K562 (cell line): ENCODE measurements at regions not wholly inside any gene's neighbourhood (a gene's known extent, or its start where the extent isn't known, plus 50 kb on each side); places are given as distances from the start of the nearest gene placed in this dataset.

Experiments used
- ATAC-seq: fragments of 200-7000 bp; cut with Tn5 transposase; 3 replicates; pipeline ENCODE4 v1.9.1; 2020; ENCODE audit warnings: moderate library complexity
- BruUV-seq: library from RNA; stranded (reverse); fragments of 400-500 nt; replicated peaks from 2 replicates; lab custom pipeline; 2021; lab: Mats Ljungman, UMichigan
- CTCF ChIA-PET: fragments of 300-600 bp; formaldehyde crosslinking; extraction: SDS; loops from one replicate; lab custom pipeline; 2021; ENCODE audit warnings: low intra/inter-chr PET ratio; lab: Yijun Ruan, JAX
- POLR2A ChIA-PET: fragments of 300-600, 350-650 bp; sonication (Branson Sonifier 250); formaldehyde crosslinking; extraction: SDS; loops from one replicate; lab custom pipeline; 2021; ENCODE audit warnings: antibody characterized with exemption, inconsistent platforms; lab: Yijun Ruan, JAX
- DNase-seq, 4 experiments: peaks; one replicate each; pipeline versions ENCODE4 v3.0.0 to v3.0.0-alpha.2; 2011 to 2018; ENCODE audit warnings: low spot score in 3 of 4, mixed read lengths in 3 of 4; ENCODE audit errors: extremely low read depth in 1 of 4
- FAIRE-seq: peaks from 2 replicates; lab custom pipeline; 2011; peaks lifted over from hg19 to GRCh38; lab: Jason Lieb, UNC
- H2AFZ ChIP-seq: 2 replicates; pipeline ENCODE4 v1.6.0; 2011; ENCODE audit warnings: low read depth, low read length, control low read depth, inconsistent platforms
- H3K27ac ChIP-seq: fragments of 200-600 bp; 3 replicates; pipeline ENCODE4 v1.8.0; 2011; ENCODE audit warnings: low read depth, mild to moderate bottlenecking, control low read depth, inconsistent platforms, low read length, moderate library complexity, mixed read lengths; ENCODE audit errors: extremely low read depth
- H3K27me3 ChIP-seq, 2 experiments: fragments of 300-600 bp in 1 of 2; 2 replicates in 1 of 2; 3 replicates in 1 of 2; pipeline versions ENCODE4 v1.6.0 to v1.8.0; 2011; ENCODE audit warnings: inconsistent platforms in 2 of 2, low read length in 2 of 2, mild to moderate bottlenecking in 1 of 2, mixed read lengths in 1 of 2, moderate library complexity in 1 of 2; ENCODE audit not compliant: control insufficient read depth in 2 of 2, insufficient read depth in 2 of 2
- H3K36me3 ChIP-seq: fragments of 300-600 bp; 3 replicates; pipeline ENCODE4 v1.8.0; 2011; ENCODE audit warnings: mild to moderate bottlenecking, low read length, inconsistent platforms; ENCODE audit not compliant: control insufficient read depth, insufficient read depth
- H3K4me1 ChIP-seq, 2 experiments: fragments of 200-600 bp in 1 of 2; replicated peaks in 1 of 2; 2 replicates in 1 of 2; 3 replicates in 1 of 2; pipeline versions ENCODE4 v1.5.1 to v1.8.0; 2011; ENCODE audit warnings: inconsistent platforms in 2 of 2, low read length in 2 of 2, mild to moderate bottlenecking in 1 of 2, mixed read lengths in 1 of 2, moderate library complexity in 1 of 2; ENCODE audit not compliant: control insufficient read depth in 2 of 2, insufficient read depth in 2 of 2
- H3K4me2 ChIP-seq: 2 replicates; pipeline ENCODE4 v1.6.1; 2011; ENCODE audit warnings: low read length, control low read depth, inconsistent platforms, mixed read lengths; ENCODE audit not compliant: insufficient read depth
- H3K4me3 ChIP-seq: fragments of 200-600 bp; sonication (generic), shearing (Covaris generic); 2 replicates; pipeline ENCODE4 v1.5.1; 2016; ENCODE audit warnings: control low read depth, inconsistent platforms
- H3K79me2 ChIP-seq: fragments of 200-600 bp; 3 replicates; pipeline ENCODE4 v1.8.0; 2011; ENCODE audit warnings: low read length, inconsistent platforms; ENCODE audit not compliant: control insufficient read depth, insufficient read depth
- H3K9ac ChIP-seq, 2 experiments: 2 replicates each; pipeline versions ENCODE4 v1.6.0 to v1.6.1; 2011; ENCODE audit warnings: low read depth in 2 of 2, low read length in 2 of 2, control low read depth in 1 of 2, inconsistent platforms in 1 of 2, mild to moderate bottlenecking in 1 of 2, mixed read lengths in 1 of 2; ENCODE audit not compliant: insufficient read depth in 1 of 2
- H3K9me1 ChIP-seq: one replicate; pipeline ENCODE4 v1.6.0; 2011; ENCODE audit warnings: inconsistent platforms, mild to moderate bottlenecking, low read length, moderate library complexity; ENCODE audit not compliant: control insufficient read depth, insufficient read depth
- H3K9me3 ChIP-seq: replicated peaks from 2 replicates; pipeline ENCODE4 v1.5.1; 2011; ENCODE audit warnings: low read depth, low read length, inconsistent platforms; ENCODE audit not compliant: control insufficient read depth, insufficient read depth
- H4K20me1 ChIP-seq: replicated peaks from 2 replicates; pipeline ENCODE4 v1.6.1; 2011; ENCODE audit warnings: low read length, inconsistent platforms, mixed read lengths; ENCODE audit not compliant: control insufficient read depth, insufficient read depth
- GABPB1 ChIP-seq: sonication (generic); formaldehyde crosslinking; IDR thresholded peaks from 2 replicates; pipeline ENCODE4 v1.8.0; 2022; ENCODE audit warnings: mild to moderate bottlenecking, missing genetic modification reagents
- HDAC2 ChIP-seq: fragments of 450-650 bp; IDR thresholded peaks from 2 replicates; pipeline ENCODE4 v1.6.1; 2016; ENCODE audit warnings: mild to moderate bottlenecking
- JUND ChIP-seq, 2 experiments: IDR thresholded peaks; 2 replicates in 1 of 2; 3 replicates in 1 of 2; pipeline ENCODE4 v1.6.1; 2011; ENCODE audit warnings: borderline replicate concordance in 2 of 2, low read depth in 2 of 2, low read length in 2 of 2, improper control_type of control experiment in 1 of 2, missing biosample characterization in 1 of 2, missing genetic modification characterization in 1 of 2, missing genetic modification reagents in 1 of 2
- NBN ChIP-seq: fragments of 450-650 bp; IDR thresholded peaks from 2 replicates; pipeline ENCODE4 v1.6.1; 2016; ENCODE audit warnings: low read depth, mild to moderate bottlenecking
- POLR2AphosphoS5 ChIP-seq: IDR thresholded peaks from 2 replicates; pipeline ENCODE4 v1.6.1; 2011; ENCODE audit warnings: mild to moderate bottlenecking, low read depth, low read length, moderate library complexity; ENCODE audit not compliant: control insufficient read depth, insufficient read depth
- RNF2 ChIP-seq: sonication (generic); IDR thresholded peaks from 2 replicates; pipeline ENCODE4 v1.6.1; 2016
- TBL1XR1 ChIP-seq, 2 experiments: IDR thresholded peaks; 2 replicates each; pipeline ENCODE4 v1.6.1; 2012; ENCODE audit warnings: improper control_type of control experiment in 2 of 2, low read length in 2 of 2, mild to moderate bottlenecking in 1 of 2
- ZNF184 ChIP-seq: sonication (generic); formaldehyde crosslinking; IDR thresholded peaks from 2 replicates; pipeline ENCODE4 v1.5.0; 2020; ENCODE audit warnings: missing genetic modification reagents
- WGBS: fragments of 100-300 bp; shearing (Covaris generic); methylation state at CpG from one replicate; pipeline ENCODE4 v1.1.6; 2016; ENCODE audit warnings: low coverage, mixed read lengths; ENCODE audit not compliant: insufficient coverage; ENCODE audit errors: missing lambda C conversion rate; 5-methylcytosine and 5-hydroxymethylcytosine counted together
- in situ Hi-C: fragments of 300-500 bp; cut with MboI; formaldehyde crosslinking; loops from 4 replicates; pipeline ENCODE4 v1.15.0; 2018; ENCODE audit warnings: inconsistent platforms, mixed read lengths
- intact Hi-C: fragments of 100-400 bp; cut with micrococcal nuclease; formaldehyde crosslinking; loops from 2 replicates; pipeline ENCODE4 v1.14.2; 2022
- TF ChIP-seq, protein P1 (sequence below): fragments of 200-800 bp; sonication (Bioruptor generic); IDR thresholded peaks from 2 replicates; pipeline ENCODE4 v1.6.1; 2017; ENCODE audit warnings: missing genetic modification characterization, missing compliant biosample characterization
- TF ChIP-seq, protein P2 (sequence below): fragments of 450-650 bp; formaldehyde crosslinking; IDR thresholded peaks from 2 replicates; pipeline ENCODE4 v1.4.0; 2022; ENCODE audit warnings: missing genetic modification characterization
- TF ChIP-seq, protein P3 (sequence below), 2 experiments: fragments of 450-650 bp in 1 of 2; sonication (generic) in 1 of 2; formaldehyde crosslinking in 1 of 2; IDR thresholded peaks; 2 replicates each; pipeline versions ENCODE4 v1.7.1 to v1.9.0; 2016 to 2022; ENCODE audit warnings: inconsistent platforms in 1 of 2, mild to moderate bottlenecking in 1 of 2, missing genetic modification reagents in 1 of 2

DNA sequence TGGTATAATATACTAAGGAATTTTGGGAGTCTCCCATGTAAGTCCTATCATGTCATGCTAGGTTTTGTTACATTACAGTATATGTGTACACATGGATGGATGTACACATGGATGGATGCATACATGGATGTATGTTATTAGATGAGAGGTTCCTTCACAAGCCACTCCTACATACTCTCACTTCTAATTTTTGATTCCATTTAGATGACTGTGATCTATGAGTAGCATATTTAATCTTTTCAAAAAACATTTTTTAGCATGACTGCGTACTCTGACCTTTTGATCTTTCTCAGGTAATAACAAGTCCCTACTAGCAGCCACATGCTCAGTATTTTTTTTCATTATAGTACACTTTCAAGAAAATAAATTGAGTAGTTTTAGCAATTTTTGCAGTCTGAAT is 441.8 kb downstream of the SLITRK1 start:
- no peak overlapping the region for H2AFZ ChIP-seq
- ChIA-PET CTCF (no interaction called here), POLR2A (no interaction called here)
- no peaks in the 10 kb centered on the region for H3K27me3 ChIP-seq
- in situ Hi-C loops (no loop called here), intact Hi-C loops (no loop called here)
- no peak overlapping the region for H3K4me3 ChIP-seq
- ATAC-seq, result no peak
- no peak for FAIRE-seq
- no peaks in the 10 kb centered on the region for H3K9me3 ChIP-seq
- no peaks in the 10 kb centered on the region for H3K36me3 ChIP-seq
- H3K4me1 ChIP-seq, result no peaks in the 10 kb centered on the region
- WGBS, result 29% methylated on average over 1 of the region's 1 CpG
- no peaks in the 10 kb centered on the region for H3K9me1 ChIP-seq
- no peak overlapping the region for H3K9ac ChIP-seq
- DNase-seq, result no peak
- no TSS peak for BruUV-seq
- no peak overlapping the region for H3K27ac ChIP-seq
- H4K20me1 ChIP-seq, result no peaks in the 10 kb centered on the region
- H3K4me2 ChIP-seq, result no peak overlapping the region
- H3K79me2 ChIP-seq, result no peaks in the 10 kb centered on the region
- TF ChIP-seq, protein P1, sequence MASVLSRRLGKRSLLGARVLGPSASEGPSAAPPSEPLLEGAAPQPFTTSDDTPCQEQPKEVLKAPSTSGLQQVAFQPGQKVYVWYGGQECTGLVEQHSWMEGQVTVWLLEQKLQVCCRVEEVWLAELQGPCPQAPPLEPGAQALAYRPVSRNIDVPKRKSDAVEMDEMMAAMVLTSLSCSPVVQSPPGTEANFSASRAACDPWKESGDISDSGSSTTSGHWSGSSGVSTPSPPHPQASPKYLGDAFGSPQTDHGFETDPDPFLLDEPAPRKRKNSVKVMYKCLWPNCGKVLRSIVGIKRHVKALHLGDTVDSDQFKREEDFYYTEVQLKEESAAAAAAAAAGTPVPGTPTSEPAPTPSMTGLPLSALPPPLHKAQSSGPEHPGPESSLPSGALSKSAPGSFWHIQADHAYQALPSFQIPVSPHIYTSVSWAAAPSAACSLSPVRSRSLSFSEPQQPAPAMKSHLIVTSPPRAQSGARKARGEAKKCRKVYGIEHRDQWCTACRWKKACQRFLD (CRISPR knock-in tag), result no peak
- TF ChIP-seq JUND (IDR thresholded peaks at IDR 0.05; ENCODE audit: borderline replicate concordance, low read depth, low read length) (no peak), JUND (tag; IDR thresholded peaks at IDR 0.05; ENCODE audit: borderline replicate concordance, low read depth, low read length) (no peak), GABPB1 (CRISPR knock-in tag) (no peak), ZNF184 (CRISPR knock-in tag) (no peak), HDAC2 (no peak), POLR2AphosphoS5 (no peak), TBL1XR1 (IDR thresholded peaks at IDR 0.05; ENCODE audit: low read length in 2 of 2) (no peak), NBN (no peak), RNF2 (no peak)
- TF ChIP-seq, protein P2, sequence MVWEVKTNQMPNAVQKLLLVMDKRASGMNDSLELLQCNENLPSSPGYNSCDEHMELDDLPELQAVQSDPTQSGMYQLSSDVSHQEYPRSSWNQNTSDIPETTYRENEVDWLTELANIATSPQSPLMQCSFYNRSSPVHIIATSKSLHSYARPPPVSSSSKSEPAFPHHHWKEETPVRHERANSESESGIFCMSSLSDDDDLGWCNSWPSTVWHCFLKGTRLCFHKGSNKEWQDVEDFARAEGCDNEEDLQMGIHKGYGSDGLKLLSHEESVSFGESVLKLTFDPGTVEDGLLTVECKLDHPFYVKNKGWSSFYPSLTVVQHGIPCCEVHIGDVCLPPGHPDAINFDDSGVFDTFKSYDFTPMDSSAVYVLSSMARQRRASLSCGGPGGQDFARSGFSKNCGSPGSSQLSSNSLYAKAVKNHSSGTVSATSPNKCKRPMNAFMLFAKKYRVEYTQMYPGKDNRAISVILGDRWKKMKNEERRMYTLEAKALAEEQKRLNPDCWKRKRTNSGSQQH (CRISPR knock-in tag), result no peak
- TF ChIP-seq, protein P3, sequence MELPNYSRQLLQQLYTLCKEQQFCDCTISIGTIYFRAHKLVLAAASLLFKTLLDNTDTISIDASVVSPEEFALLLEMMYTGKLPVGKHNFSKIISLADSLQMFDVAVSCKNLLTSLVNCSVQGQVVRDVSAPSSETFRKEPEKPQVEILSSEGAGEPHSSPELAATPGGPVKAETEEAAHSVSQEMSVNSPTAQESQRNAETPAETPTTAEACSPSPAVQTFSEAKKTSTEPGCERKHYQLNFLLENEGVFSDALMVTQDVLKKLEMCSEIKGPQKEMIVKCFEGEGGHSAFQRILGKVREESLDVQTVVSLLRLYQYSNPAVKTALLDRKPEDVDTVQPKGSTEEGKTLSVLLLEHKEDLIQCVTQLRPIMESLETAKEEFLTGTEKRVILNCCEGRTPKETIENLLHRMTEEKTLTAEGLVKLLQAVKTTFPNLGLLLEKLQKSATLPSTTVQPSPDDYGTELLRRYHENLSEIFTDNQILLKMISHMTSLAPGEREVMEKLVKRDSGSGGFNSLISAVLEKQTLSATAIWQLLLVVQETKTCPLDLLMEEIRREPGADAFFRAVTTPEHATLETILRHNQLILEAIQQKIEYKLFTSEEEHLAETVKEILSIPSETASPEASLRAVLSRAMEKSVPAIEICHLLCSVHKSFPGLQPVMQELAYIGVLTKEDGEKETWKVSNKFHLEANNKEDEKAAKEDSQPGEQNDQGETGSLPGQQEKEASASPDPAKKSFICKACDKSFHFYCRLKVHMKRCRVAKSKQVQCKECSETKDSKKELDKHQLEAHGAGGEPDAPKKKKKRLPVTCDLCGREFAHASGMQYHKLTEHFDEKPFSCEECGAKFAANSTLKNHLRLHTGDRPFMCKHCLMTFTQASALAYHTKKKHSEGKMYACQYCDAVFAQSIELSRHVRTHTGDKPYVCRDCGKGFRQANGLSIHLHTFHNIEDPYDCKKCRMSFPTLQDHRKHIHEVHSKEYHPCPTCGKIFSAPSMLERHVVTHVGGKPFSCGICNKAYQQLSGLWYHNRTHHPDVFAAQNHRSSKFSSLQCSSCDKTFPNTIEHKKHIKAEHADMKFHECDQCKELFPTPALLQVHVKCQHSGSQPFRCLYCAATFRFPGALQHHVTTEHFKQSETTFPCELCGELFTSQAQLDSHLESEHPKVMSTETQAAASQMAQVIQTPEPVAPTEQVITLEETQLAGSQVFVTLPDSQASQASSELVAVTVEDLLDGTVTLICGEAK (IDR thresholded peaks at IDR 0.05), result no peak
- TF ChIP-seq, protein P3 (CRISPR knock-in tag; IDR thresholded peaks at IDR 0.05), result no peak
